ENCODE measurements at regions not wholly inside any gene's neighbourhood (a gene's known extent, or its start where the extent isn't known, plus 50 kb on each side); places are given as distances from the start of the nearest gene placed in this dataset.

DNA sequence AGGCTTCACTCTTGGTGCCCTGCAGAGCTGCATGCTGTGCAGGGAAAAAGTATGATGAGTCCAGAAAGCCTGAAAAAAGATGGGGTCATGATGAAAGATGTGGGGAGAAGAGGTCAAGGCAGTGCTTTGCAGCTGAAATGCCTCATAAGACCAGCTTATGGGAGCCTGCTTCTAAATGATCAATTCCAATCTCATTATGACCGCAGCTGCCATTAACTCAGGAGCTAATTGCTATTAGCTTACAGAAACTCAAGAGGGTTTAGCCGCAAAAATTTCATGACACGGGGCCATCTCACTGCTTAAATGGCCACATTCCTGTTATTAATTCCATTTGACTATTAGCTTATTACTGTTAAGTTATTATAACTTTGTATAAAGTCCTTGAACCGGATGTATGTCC, 502.9 kb upstream of the ZMIZ1 start:
- Histone ChIP-seq H3K4me1 (peaks cover 22 to 34% of the 10 kb centered on the region in 2 donors), H3K9me3 (no peaks in the 10 kb centered on the region), H3K4me3 (replicated peaks in 1 of 3) (no peak overlapping the region), H3K36me3 (no peaks in the 10 kb centered on the region), H3K27me3 (no peaks in the 10 kb centered on the region), H3K27ac (no peak overlapping the region)
- intact Hi-C loops (cut with DNase I): no loop called here
- no peak for DNase-seq
- WGBS, 2 donors: 91 to 92% methylated on average over 4 of the region's 4 CpGs
- TF ChIP-seq, protein P1, sequence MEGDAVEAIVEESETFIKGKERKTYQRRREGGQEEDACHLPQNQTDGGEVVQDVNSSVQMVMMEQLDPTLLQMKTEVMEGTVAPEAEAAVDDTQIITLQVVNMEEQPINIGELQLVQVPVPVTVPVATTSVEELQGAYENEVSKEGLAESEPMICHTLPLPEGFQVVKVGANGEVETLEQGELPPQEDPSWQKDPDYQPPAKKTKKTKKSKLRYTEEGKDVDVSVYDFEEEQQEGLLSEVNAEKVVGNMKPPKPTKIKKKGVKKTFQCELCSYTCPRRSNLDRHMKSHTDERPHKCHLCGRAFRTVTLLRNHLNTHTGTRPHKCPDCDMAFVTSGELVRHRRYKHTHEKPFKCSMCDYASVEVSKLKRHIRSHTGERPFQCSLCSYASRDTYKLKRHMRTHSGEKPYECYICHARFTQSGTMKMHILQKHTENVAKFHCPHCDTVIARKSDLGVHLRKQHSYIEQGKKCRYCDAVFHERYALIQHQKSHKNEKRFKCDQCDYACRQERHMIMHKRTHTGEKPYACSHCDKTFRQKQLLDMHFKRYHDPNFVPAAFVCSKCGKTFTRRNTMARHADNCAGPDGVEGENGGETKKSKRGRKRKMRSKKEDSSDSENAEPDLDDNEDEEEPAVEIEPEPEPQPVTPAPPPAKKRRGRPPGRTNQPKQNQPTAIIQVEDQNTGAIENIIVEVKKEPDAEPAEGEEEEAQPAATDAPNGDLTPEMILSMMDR (IDR thresholded peaks at IDR 0.05): no peak
- no peak for TF ChIP-seq POLR2A (IDR thresholded peaks at IDR 0.05)

DNA sequence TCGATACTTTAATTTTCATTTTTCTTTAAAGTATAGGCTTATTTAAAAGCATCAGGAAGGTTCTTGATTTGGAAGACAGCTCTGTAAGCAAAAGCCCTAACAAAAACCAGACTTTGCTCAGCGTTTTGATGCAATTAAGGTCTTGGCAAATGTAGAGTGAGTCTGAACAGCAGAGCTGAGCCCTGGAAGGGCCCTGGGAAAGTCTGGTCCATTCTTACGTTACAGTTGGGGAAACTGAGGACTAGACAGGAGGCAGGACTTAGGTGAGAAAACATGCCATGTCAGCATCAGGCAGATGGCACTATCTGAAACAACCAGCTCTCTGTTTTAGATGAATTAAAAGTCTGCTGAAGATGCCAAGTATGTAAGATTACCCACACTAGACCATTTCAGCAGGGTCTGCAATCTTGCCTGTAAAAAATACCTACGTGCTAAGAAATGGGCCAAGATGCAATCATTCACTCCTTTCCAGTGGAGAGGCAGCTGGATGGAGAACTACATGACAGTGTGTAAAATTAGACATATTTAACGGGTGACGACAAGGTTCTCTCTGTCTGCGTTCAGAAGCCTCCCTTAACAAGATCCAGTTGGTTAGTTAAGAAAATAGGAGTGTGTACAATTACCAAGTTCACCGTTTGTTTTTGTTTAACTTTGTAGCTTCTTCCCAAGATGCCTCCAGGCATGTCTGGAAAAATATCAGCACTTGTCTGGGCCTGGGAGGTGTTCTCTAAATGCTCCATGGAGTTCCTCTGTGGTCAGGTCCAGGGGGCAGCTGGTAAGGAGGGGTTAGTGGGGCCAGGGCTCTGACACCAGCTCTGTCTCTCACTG, 502.3 kb upstream of the ZMIZ1 start:
- WGBS, 2 donors: 62 to 74% methylated on average over 8 of the region's 8 CpGs
- Histone ChIP-seq H3K4me3 (replicated peaks in 1 of 3) (no peak overlapping the region), H3K4me1 (peaks cover 28 to 40% of the 10 kb centered on the region in 2 donors), H3K36me3 (no peaks in the 10 kb centered on the region), H3K9me3 (no peaks in the 10 kb centered on the region), H3K27me3 (no peaks in the 10 kb centered on the region), H3K27ac (peak overlapping the region in 2 of 3 donors; percentile 31 to 43)
- no peak for DNase-seq
- intact Hi-C loops (cut with DNase I): no loop called here
- TF ChIP-seq POLR2A (IDR thresholded peaks at IDR 0.05): no peak
- TF ChIP-seq, protein P1 (IDR thresholded peaks at IDR 0.05): no peak

DNA sequence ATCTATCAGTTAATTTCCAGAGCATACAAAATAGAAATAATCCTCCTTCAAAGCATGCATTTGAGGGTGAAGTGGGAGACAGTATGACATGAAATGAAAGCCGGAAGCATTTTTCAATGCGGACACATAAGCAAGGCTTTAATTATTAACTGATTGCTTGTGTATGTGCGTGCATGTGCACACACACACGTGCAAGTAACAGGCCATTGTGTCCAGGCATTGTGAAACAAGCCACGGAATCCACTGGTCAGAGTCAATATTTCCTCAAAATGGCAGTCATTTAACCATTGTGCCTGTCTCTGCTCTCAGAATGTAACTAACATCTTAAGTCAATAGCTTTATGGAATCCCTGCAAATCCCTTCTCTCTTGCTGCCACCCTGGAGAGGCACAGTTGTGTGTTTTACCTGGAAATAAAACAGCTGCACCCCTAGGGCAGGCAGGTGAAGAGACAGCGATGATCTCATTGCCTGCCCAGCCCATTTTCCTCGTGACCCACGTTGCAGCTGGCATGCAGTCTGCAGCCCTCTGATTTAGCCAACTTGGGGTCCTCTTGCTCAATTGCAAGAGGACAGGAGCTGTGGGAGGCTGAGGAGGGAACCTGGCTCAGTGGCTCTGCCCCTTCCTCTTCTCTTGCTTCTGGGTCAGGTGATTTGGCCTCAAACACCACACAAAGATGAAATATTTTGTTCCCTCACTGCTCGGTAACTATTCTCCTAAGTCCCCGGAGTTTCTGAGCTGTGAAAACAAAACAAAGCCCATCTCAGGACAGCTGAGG, 500.9 kb upstream of the ZMIZ1 start:
- WGBS, 2 donors: 77 to 81% methylated on average over 10 of the region's 10 CpGs
- intact Hi-C loops (cut with DNase I): no loop called here
- Histone ChIP-seq H3K27me3 (no peaks in the 10 kb centered on the region), H3K36me3 (no peaks in the 10 kb centered on the region), H3K9me3 (no peaks in the 10 kb centered on the region), H3K4me3 (replicated peaks in 1 of 3) (no peak overlapping the region), H3K27ac (peak overlapping the region in 2 of 3 donors; percentile 12 to 20), H3K4me1 (peaks cover 36 to 54% of the 10 kb centered on the region in 2 donors)
- DNase-seq: no peak
- TF ChIP-seq, protein P1 (IDR thresholded peaks at IDR 0.05): no peak
- no peak for TF ChIP-seq POLR2A (IDR thresholded peaks at IDR 0.05)

DNA sequence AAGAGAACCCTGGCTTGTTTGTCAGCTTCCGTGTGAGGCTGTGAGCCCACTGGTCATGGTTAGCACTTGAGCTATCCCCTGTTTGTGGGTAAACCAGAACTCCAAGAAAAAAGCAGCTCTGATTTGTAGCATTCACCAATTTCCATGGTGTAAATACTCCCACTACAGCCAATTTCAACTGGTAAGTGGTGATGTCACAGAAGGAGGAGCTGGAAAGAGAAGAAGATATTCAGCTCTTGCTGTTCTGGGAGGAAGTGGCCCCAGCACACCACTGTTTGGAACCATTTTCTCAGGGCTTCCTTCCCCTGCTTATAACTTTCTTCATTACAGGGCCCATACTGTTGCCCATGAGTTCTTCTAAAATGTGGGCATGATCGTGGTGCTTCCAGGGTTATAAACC, 500.1 kb upstream of the ZMIZ1 start:
- WGBS, 2 donors: 97 to 98% methylated on average over 2 of the region's 2 CpGs
- intact Hi-C loops (cut with DNase I): no loop called here
- TF ChIP-seq POLR2A (IDR thresholded peaks at IDR 0.05): no peak
- TF ChIP-seq, protein P1 (IDR thresholded peaks at IDR 0.05): no peak
- Histone ChIP-seq H3K27ac (peak overlapping the region in 2 of 3 donors; percentile 12 to 20), H3K9me3 (no peaks in the 10 kb centered on the region), H3K4me1 (peaks cover 36 to 59% of the 10 kb centered on the region in 2 donors), H3K36me3 (no peaks in the 10 kb centered on the region), H3K27me3 (no peaks in the 10 kb centered on the region), H3K4me3 (replicated peaks in 1 of 3) (no peak overlapping the region)
- no peak for DNase-seq

All from thyroid gland (tissue), 4 donors.